Activated CD4-positive, alpha-beta T cell treated with anti-CD3 and anti-CD28 coated beads for 36 hours (primary cell): ENCODE measurements at regions not wholly inside any gene's neighbourhood (a gene's known extent, or its start where the extent isn't known, plus 50 kb on each side); places are given as distances from the start of the nearest gene placed in this dataset.

Experiments
- ATAC-seq: fragments of 200-7000 bp; cut with Tn5 transposase; one replicate; pipeline ENCODE4 v1.10.0; 2021; ENCODE audit warnings: mild to moderate bottlenecking, moderate library complexity
- CTCF ChIA-PET: fragments of 350-600 bp; sonication (Branson Sonifier 250); formaldehyde crosslinking; loops from one replicate; lab custom pipeline; 2021; ENCODE audit warnings: antibody characterized with exemption; lab: Charles Lee
- POLR2A ChIA-PET: fragments of 350-600 bp; sonication (Branson Sonifier 250); formaldehyde crosslinking; loops from one replicate; lab custom pipeline; 2021; ENCODE audit warnings: antibody characterized with exemption, inconsistent platforms; lab: Charles Lee
- DNase-seq: peaks from one replicate; pipeline ENCODE4 v3.0.0-alpha.2; 2020
- H3K27ac Mint-ChIP-seq: one replicate; pipeline ENCODE4 v1.8.0; 2021; ENCODE audit warnings: mixed read lengths
- H3K27me3 Mint-ChIP-seq: one replicate; pipeline ENCODE4 v1.8.0; 2021; ENCODE audit warnings: mixed read lengths
- H3K36me3 Mint-ChIP-seq: one replicate; pipeline ENCODE4 v1.8.0; 2021; ENCODE audit warnings: low read depth, mixed read lengths
- H3K4me1 Mint-ChIP-seq: one replicate; pipeline ENCODE4 v1.8.0; 2021; ENCODE audit warnings: mixed read lengths
- H3K4me3 Mint-ChIP-seq: one replicate; pipeline ENCODE4 v1.8.0; 2021; ENCODE audit warnings: mild to moderate bottlenecking, moderate library complexity, mixed read lengths
- H3K9me3 Mint-ChIP-seq: one replicate; pipeline ENCODE4 v1.8.0; 2021; ENCODE audit warnings: low read depth, mixed read lengths
- intact Hi-C, 2 experiments: fragments of 100-400 bp; cut with DNase I in 1 of 2; cut with micrococcal nuclease in 1 of 2; formaldehyde crosslinking; loops; one replicate each; pipeline versions ENCODE4 v1.14.2 to v1.15.1; 2022 to 2024; cut with DNase I, micrococcal nuclease

DNA sequence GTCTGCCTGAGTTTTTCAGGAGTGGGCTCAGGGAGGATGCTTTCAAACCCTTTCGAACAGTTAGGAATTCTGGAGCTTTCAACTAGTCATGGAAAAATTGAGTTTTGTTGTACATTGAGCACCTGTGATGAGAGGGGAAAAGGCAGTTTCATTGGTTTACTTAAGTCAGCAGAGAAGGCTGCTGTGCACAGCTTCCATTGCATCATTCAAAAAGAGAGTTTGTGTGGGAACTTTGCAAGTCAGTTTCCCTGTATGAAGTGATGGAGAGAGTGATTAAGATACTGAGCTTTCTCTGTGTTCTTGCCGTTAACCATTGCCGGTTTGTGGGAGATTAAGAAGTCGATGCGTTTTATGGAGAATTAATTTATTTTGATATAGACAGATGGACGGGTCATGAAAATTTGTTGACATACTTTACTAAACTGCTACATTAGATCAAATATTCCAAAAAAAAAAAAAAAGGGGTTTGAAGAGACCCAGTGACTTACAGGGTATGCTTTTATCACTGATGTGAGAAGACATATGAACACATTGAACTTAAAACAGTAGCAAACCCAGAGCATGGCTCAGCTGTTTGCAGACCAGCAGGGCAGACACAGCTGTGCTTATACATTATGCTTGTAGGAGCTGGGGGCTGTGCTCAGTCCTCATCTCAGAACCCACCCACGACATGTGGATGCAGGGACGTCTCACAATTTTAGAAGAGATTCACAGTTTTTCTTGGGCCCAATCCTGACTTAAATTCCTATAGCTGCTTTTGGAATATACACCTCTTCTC, 234.1 kb downstream of the SOX4 start:
- H3K36me3 Mint-ChIP-seq = no peaks in the 10 kb centered on the region
- no peaks in the 10 kb centered on the region for H3K9me3 Mint-ChIP-seq
- peaks cover 3% of the 10 kb centered on the region for H3K27me3 Mint-ChIP-seq
- peaks cover 24% of the 10 kb centered on the region for H3K4me1 Mint-ChIP-seq
- DNase-seq = peak; percentile 12
- ChIA-PET POLR2A (interaction anchor here (0.6 kb wide), 1 partner anchor 240 kb away, joined by 3 read pairs; no protein-coding TSS in a partner anchor), CTCF (interaction anchor here (0.7 to 1.2 kb wide), 2 partner anchors 20 to 58 kb away, joined by 3 read pairs; no protein-coding TSS in a partner anchor)
- H3K27ac Mint-ChIP-seq = peak overlapping the region; percentile 71
- intact Hi-C loops = loop anchor here in 1 of 2 experiments (5.0 kb wide), 1 partner anchor 235 kb away; no protein-coding TSS in a partner anchor
- peak; percentile 86 for ATAC-seq
- no peak overlapping the region for H3K4me3 Mint-ChIP-seq

DNA sequence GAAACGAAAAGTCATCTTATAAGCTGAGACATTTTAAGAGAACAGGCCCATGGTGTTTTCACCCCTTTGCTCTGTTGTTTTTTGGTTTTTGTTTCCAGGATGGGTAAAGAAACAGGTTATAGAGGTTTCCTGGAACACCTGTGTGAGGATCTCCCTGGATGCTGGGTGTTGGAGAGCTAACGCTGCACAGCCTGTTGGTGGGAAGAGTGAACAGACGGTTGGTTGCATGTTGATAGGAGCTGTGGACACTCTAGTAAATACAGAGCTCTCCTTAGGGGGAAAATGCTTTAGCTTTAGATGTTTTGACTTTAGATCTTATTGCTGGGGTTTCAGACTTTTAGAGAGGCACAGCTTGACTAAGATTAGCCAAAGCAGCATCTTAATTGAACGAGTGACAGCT, 235.2 kb downstream of the SOX4 start:
- Mint-ChIP-seq H3K27ac (no peak overlapping the region), H3K9me3 (no peaks in the 10 kb centered on the region), H3K27me3 (peaks cover 3% of the 10 kb centered on the region), H3K4me3 (no peak overlapping the region), H3K4me1 (peaks cover 24% of the 10 kb centered on the region), H3K36me3 (no peaks in the 10 kb centered on the region)
- CTCF ChIA-PET = interaction anchor here (1.2 kb wide), 1 partner anchor 19 kb away, joined by 3 read pairs; no protein-coding TSS in a partner anchor
- ATAC-seq (no peak), DNase-seq (no peak)
- intact Hi-C loops = loop anchor here in 1 of 2 experiments (5.0 kb wide), 1 partner anchor 234 kb away; no protein-coding TSS in a partner anchor
- POLR2A ChIA-PET = no interaction called here

DNA sequence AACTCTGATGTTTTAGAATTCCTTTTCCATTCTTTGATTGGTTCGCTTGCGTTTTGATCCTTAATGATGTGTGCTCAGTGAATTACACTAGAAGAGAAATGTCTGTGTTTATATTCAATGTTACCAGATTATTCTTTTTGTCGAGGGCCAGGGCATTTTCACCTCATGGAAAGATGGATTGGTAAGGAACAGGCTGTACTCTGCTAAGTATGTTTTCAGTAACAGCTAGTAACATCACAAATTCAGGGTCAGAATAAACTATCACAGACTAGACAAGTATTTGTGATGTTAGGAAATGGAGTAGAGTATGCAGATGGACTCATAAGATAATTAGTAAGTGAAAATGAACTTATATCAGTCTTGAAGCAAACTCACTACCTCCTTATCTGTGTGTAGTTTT, 235.6 kb downstream of the SOX4 start:
- intact Hi-C loops = loop anchor here in 1 of 2 experiments (5.0 kb wide), 1 partner anchor 233 kb away; no protein-coding TSS in a partner anchor
- CTCF ChIA-PET = interaction anchor here (1.0 kb wide), 1 partner anchor 19 kb away, joined by 3 read pairs; no protein-coding TSS in a partner anchor
- no peaks in the 10 kb centered on the region for H3K9me3 Mint-ChIP-seq

DNA sequence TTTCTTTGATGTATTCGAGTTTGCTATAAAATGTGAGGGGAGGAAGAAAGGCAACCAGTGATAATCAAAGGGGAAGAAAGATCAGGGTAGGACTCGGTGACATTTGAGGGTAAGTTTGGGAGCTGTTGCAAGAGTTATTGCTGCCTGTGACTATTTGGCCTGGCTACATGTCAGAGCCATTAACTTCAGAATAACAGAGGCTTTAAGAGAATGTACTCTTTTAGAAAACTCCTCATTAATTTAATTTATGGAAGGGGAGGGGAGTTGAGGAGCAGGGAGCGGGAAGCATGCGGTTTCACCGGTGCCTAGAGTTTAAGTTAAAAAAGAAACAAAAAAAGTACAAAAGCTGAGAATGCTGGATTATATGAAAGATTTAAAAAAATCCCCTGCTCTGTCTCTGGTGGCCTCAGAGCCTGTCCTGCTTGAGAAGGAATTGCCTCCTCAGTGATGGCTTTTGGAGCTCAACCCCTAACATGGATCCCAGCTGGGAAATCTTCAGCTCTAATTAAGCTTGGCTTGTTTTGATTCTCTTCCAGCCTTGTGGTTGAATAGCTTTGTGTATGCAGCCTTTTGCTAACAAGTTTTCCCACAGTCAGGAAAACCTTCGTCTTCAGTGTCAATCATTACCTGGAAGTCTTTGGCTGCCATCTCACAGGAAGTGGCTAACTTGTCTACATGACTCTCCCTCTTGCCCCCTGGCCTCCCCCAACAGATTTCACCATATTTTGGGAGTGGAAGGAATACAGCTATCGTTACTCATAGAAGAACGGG, 238.2 kb downstream of the SOX4 start:
- Mint-ChIP-seq H3K9me3 (no peaks in the 10 kb centered on the region), H3K27ac (peak overlapping the region; percentile 61), H3K36me3 (no peaks in the 10 kb centered on the region), H3K27me3 (peaks cover 3% of the 10 kb centered on the region), H3K4me3 (no peak overlapping the region), H3K4me1 (peaks cover 39% of the 10 kb centered on the region)
- intact Hi-C loops = no loop called here
- DNase-seq = no peak
- ChIA-PET CTCF (no interaction called here), POLR2A (no interaction called here)
- no peak for ATAC-seq

More for the DNA sequence above, 235.6 kb downstream of the SOX4 start:
- H3K4me3 Mint-ChIP-seq = no peak overlapping the region
- H3K4me1 Mint-ChIP-seq = peaks cover 24% of the 10 kb centered on the region
- H3K27ac Mint-ChIP-seq = no peak overlapping the region
- DNase-seq (no peak), ATAC-seq (no peak)
- H3K36me3 Mint-ChIP-seq = no peaks in the 10 kb centered on the region
- peaks cover 3% of the 10 kb centered on the region for H3K27me3 Mint-ChIP-seq
- POLR2A ChIA-PET = no interaction called here

DNA sequence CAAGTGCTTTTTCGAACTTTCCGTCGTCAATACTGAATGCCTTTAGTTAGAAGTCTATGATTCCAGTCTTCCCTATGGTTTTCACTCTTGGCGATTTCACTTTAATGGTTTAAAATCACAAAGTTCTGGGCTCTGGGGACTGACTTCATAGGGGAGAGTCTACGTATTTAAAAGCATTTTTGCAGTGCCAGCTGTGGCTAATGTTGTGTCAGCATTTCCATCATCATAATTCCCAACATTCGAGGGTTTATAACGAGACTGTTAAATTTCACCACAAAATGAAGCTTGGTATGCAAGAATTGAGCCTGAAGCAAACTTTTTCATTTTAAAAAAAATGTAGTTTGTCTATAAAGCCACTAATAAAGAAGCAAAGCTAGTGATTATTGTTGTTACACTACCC, 242.7 kb downstream of the SOX4 start:
- no peak for ATAC-seq
- Mint-ChIP-seq H3K27me3 (peaks cover 2% of the 10 kb centered on the region), H3K4me3 (no peak overlapping the region), H3K4me1 (peaks cover 34% of the 10 kb centered on the region), H3K36me3 (no peaks in the 10 kb centered on the region), H3K9me3 (peaks cover 4% of the 10 kb centered on the region), H3K27ac (no peak overlapping the region)
- POLR2A ChIA-PET = no interaction called here
- CTCF ChIA-PET = interaction anchor here (0.7 kb wide), 1 partner anchor 304 kb away, joined by 3 read pairs; no protein-coding TSS in a partner anchor
- intact Hi-C loops = no loop called here
- DNase-seq = no peak

DNA sequence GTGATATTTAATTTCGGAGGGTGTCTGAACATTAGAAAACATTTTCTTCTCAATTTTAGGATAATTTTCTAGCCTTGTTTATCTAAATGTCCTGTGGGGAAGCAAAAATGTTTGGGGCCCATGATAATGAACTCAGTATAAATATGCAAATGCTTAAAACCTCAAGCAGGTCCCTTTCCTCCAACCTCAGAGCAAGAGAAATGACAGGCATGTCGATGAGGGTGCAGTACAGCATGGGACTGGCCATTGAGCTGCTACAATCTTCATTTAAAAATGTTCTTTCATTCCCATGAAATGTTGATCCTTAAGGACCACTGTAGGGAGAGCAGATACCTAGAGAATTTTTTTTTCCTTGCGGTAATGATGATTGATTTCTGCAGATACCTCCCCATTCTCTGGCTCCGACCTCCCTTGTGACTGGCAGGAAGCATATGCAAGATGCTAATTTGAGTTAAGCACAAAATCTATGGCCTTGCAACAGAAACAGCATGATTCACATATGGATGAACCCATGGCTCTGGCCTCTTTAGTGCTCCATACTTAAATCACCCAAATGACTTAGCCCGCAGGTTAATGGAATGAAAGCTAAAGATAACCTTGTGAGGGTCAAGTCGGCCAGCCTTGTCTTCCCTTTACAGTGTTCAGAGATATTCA, 243.3 kb downstream of the SOX4 start:
- Mint-ChIP-seq H3K27ac (no peak overlapping the region), H3K4me1 (peaks cover 29% of the 10 kb centered on the region), H3K27me3 (no peaks in the 10 kb centered on the region), H3K4me3 (no peak overlapping the region), H3K36me3 (no peaks in the 10 kb centered on the region), H3K9me3 (peaks cover 4% of the 10 kb centered on the region)
- POLR2A ChIA-PET = no interaction called here
- CTCF ChIA-PET = interaction anchor here (0.7 kb wide), 1 partner anchor 303 kb away, joined by 3 read pairs; no protein-coding TSS in a partner anchor
- peak; percentile 47 for ATAC-seq
- intact Hi-C loops = no loop called here
- DNase-seq = no peak

DNA sequence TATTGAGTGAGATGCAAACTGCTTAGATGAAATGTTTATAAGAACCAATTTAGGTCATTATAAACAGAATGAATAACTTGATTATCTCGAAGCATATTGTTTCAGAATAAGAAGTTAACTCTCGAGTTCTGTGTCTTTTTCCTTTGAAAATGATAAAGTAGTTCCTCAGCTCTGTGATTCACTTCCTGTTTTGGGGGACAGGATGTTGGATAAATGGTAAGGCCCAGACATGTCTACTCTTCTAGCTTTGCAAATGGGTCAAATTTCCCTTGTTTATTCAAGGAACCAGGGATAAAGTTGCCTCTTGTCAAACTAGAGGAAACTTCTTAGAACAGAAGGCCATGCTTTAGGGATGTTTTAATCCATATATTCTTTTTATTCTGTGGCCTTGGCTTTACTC, 246.9 kb downstream of the SOX4 start:
- peak overlapping the region; percentile 5 for H3K27ac Mint-ChIP-seq
- ChIA-PET POLR2A (no interaction called here), CTCF (no interaction called here)
- intact Hi-C loops = no loop called here
- H3K4me3 Mint-ChIP-seq = no peak overlapping the region
- H3K36me3 Mint-ChIP-seq = no peaks in the 10 kb centered on the region
- peaks cover 4% of the 10 kb centered on the region for H3K9me3 Mint-ChIP-seq
- H3K4me1 Mint-ChIP-seq = peaks cover 20% of the 10 kb centered on the region
- DNase-seq (no peak), ATAC-seq (no peak)
- peaks cover 1% of the 10 kb centered on the region for H3K27me3 Mint-ChIP-seq

DNA sequence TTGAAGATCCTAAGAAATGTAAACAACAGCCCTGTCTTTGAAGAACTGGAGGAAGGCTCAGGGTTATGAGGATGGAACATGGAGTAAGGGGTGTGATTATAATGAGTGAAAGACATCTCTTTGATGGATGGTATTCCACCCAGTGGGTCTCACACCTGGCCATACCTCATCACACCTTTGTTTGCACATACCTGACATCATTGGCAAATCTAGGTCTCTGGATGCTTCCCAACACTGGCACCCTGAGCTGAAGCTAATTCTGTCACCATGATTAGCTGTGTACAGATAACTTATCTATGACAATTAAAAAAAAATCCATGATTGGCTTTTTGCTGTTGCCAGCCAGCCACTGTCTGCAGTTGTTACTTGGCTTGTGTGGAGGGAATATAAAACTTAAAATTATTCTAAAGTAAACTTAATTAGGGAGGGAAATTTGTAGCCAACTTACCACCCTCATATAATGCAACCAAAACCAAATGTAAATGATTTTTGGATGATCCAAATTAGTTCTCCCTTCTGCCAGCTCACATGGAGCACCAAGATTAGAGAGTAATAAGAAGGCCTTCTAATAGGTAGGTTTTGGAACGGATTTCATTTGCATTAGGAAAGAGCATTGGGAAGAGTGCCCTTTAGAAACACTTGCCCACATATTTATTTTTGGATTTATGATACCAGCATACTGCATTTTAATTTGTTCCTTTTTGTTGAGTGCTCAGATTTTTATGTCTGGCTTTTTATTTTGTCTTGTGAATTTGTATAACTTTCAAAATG, 249.5 kb downstream of the SOX4 start:
- CTCF ChIA-PET = no interaction called here

DNA sequence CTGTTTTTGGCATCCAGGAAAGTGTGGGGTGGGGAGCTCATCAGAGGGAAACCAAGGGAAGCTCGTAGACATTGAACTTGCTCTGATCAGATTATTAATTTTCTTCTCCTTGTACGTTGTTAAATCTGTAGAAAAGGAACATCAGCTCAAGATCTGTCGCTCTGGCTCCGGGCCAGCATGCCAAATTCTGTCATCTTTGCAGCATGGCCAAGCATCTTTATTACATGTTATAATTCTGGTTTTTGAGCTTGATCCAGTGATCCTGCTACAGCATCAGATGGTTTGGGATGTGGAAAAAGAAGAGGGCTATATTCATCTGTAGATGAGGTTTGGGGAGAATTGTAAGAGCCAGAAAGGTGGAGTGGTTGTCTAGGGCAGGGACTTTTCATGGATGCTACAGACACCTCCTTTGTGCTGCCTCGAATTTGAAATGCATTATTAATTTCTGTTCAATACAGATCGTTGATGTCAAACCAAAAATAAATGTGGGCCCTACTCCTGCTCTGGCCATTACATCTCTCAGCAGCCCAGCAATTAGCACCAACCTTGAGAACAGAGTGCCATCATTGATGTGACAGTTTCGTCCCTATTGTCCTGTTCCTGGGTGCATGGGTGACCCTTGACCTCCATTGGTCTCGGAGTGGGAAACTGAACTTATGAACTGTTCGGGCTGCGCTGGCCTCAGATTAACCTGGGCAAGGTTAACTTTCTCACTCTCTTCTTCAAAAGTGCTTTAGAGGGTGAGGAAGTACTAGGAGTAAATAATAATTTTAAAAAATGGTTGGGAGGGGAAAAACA, 250.8 kb downstream of the SOX4 start:
- Mint-ChIP-seq H3K4me3 (no peak overlapping the region), H3K27ac (no peak overlapping the region)

More for the DNA sequence above, 249.5 kb downstream of the SOX4 start:
- ATAC-seq (no peak), DNase-seq (no peak)
- intact Hi-C loops = no loop called here
- Mint-ChIP-seq H3K4me1 (peaks cover 23% of the 10 kb centered on the region), H3K36me3 (no peaks in the 10 kb centered on the region), H3K9me3 (peaks cover 4% of the 10 kb centered on the region), H3K27me3 (peaks cover 1% of the 10 kb centered on the region), H3K27ac (no peak overlapping the region), H3K4me3 (no peak overlapping the region)
- POLR2A ChIA-PET = no interaction called here

DNA sequence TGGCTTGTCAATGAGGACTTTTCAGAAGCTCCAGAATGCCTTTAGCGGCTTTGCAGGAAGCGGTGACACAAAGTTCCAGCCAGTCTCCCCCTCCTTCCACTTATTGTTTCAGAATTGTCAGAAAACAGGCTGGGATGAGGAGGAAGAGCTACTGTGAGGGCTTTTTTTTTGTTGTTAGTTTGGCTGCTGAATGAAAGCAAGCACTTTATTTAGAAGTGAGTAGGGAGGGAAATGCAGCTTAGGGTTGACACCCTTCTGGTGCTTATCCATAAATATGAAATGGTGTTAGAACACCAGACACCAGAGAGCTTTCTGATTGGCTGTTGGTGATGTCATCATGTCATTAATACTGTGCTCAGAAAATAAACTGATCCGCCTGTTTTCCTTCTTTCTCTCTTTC, 251.5 kb downstream of the SOX4 start:
- CTCF ChIA-PET = no interaction called here
- no peak for DNase-seq

More for the DNA sequence above, 250.8 kb downstream of the SOX4 start:
- POLR2A ChIA-PET = no interaction called here
- intact Hi-C loops = no loop called here
- peaks cover 1% of the 10 kb centered on the region for H3K27me3 Mint-ChIP-seq
- no peak for DNase-seq
- CTCF ChIA-PET = no interaction called here
- no peaks in the 10 kb centered on the region for H3K36me3 Mint-ChIP-seq
- H3K9me3 Mint-ChIP-seq = peaks cover 4% of the 10 kb centered on the region
- ATAC-seq = no peak
- peaks cover 24% of the 10 kb centered on the region for H3K4me1 Mint-ChIP-seq

More for the DNA sequence above, 251.5 kb downstream of the SOX4 start:
- H3K36me3 Mint-ChIP-seq = no peaks in the 10 kb centered on the region
- intact Hi-C loops = no loop called here
- peaks cover 1% of the 10 kb centered on the region for H3K27me3 Mint-ChIP-seq
- peaks cover 21% of the 10 kb centered on the region for H3K4me1 Mint-ChIP-seq
- peaks cover 2% of the 10 kb centered on the region for H3K9me3 Mint-ChIP-seq
- no peak for ATAC-seq
- H3K27ac Mint-ChIP-seq = no peak overlapping the region
- POLR2A ChIA-PET = no interaction called here
- no peak overlapping the region for H3K4me3 Mint-ChIP-seq
